Caco-2 (cell line): ENCODE measurements at regions not wholly inside any gene's neighbourhood (a gene's known extent, or its start where the extent isn't known, plus 50 kb on each side); places are given as distances from the start of the nearest gene placed in this dataset.

ENCODE experiments used
- BruUV-seq: library from RNA; stranded (reverse); fragments of 400-500 nt; replicated peaks from 2 replicates; lab custom pipeline; 2021; lab: Mats Ljungman, UMichigan
- CTCF ChIA-PET: fragments of 300-600 bp; sonication (Branson Sonifier 250); formaldehyde crosslinking; loops from one replicate; lab custom pipeline; 2022; ENCODE audit warnings: antibody characterized with exemption; lab: Charles Lee
- POLR2A ChIA-PET: fragments of 300-600 bp; sonication (Branson Sonifier 250); formaldehyde crosslinking; loops from one replicate; lab custom pipeline; 2022; ENCODE audit warnings: antibody characterized with exemption; lab: Charles Lee
- DNase-seq, 2 experiments: peaks; one replicate each; pipeline versions ENCODE4 v3.0.0 to v3.0.0-alpha.2; 2020 to 2022
- H3K27me3 ChIP-seq: replicated peaks from 2 replicates; pipeline ENCODE4 v1.6.0; 2011; ENCODE audit warnings: low read length; ENCODE audit not compliant: control insufficient read depth, insufficient read depth
- H3K36me3 ChIP-seq: 2 replicates; pipeline ENCODE4 v1.5.1; 2011; ENCODE audit warnings: low read length; ENCODE audit not compliant: control insufficient read depth, insufficient read depth
- H3K4me1 ChIP-seq: fragments of 250-450 bp; sonication (Bioruptor Pico); 2 replicates; pipeline ENCODE4 v1.5.1; 2020; ENCODE audit warnings: mild to moderate bottlenecking
- H3K4me3 ChIP-seq: 2 replicates; pipeline ENCODE4 v1.5.1; 2011; ENCODE audit warnings: low read depth, mild to moderate bottlenecking, control low read depth, low read length
- H3K9me3 ChIP-seq: fragments of 250-450 bp; sonication (Bioruptor Pico); 2 replicates; pipeline ENCODE4 v1.5.1; 2020; ENCODE audit warnings: mild to moderate bottlenecking, moderate library complexity
- H3K27ac Mint-ChIP-seq: one replicate; pipeline ENCODE4 v1.8.0; 2022; ENCODE audit warnings: mixed read lengths; ENCODE audit not compliant: unreplicated experiment
- H3K27me3 Mint-ChIP-seq: one replicate; pipeline ENCODE4 v1.8.0; 2022; ENCODE audit warnings: mixed read lengths; ENCODE audit not compliant: insufficient read depth, unreplicated experiment
- H3K36me3 Mint-ChIP-seq: one replicate; pipeline ENCODE4 v1.8.0; 2022; ENCODE audit warnings: mild to moderate bottlenecking, mixed read lengths; ENCODE audit not compliant: insufficient read depth, unreplicated experiment
- H3K4me1 Mint-ChIP-seq: one replicate; pipeline ENCODE4 v1.8.0; 2022; ENCODE audit warnings: low read depth, mixed read lengths; ENCODE audit not compliant: unreplicated experiment
- H3K4me3 Mint-ChIP-seq: one replicate; pipeline ENCODE4 v1.8.0; 2022; ENCODE audit warnings: mild to moderate bottlenecking, moderate library complexity, mixed read lengths; ENCODE audit not compliant: unreplicated experiment
- H3K9me3 Mint-ChIP-seq: one replicate; pipeline ENCODE4 v1.8.0; 2022; ENCODE audit warnings: mixed read lengths; ENCODE audit not compliant: unreplicated experiment
- intact Hi-C: fragments of 100-400 bp; cut with micrococcal nuclease; formaldehyde crosslinking; loops from one replicate; pipeline ENCODE4 v1.10.0; 2022; ENCODE audit not compliant: unreplicated experiment
- TF ChIP-seq, protein P1 (sequence below), 2 experiments: fragments of 200-600 bp in 1 of 2; IDR thresholded peaks; 1 replicate in 1 of 2; 2 replicates in 1 of 2; pipeline versions ENCODE4 v1.5.1 to v1.8.0; 2011 to 2022; ENCODE audit warnings: antibody characterized with exemption in 1 of 2, control low read depth in 1 of 2, inconsistent platforms in 1 of 2, low read depth in 1 of 2, low read length in 1 of 2, mild to moderate bottlenecking in 1 of 2, moderate library complexity in 1 of 2; ENCODE audit not compliant: insufficient read depth in 1 of 2, severe bottlenecking in 1 of 2, unreplicated experiment in 1 of 2

DNA sequence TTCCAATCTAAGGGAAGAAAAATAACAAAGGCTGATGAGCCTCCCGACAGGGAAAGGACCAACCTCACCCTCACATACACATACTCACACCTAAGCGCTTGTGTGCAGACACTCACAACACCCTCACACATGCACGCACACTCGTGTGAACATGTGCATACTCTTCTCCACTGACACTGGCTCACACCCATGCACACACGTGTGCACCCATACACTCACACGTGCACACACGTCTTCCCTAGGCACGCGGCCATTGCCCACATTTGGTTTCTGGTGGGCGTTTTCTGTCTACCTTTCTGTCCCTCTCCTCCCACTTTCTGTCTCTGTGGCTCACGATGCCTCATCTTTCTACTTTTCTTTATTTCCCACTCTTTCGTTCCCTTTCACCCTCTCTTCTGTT, 169.7 kb upstream of the MVB12B start:
- intact Hi-C loops, result no loop called here
- H3K4me1 ChIP-seq, result no peaks in the 10 kb centered on the region
- no peaks in the 10 kb centered on the region for H3K36me3 ChIP-seq
- TF ChIP-seq, protein P1, sequence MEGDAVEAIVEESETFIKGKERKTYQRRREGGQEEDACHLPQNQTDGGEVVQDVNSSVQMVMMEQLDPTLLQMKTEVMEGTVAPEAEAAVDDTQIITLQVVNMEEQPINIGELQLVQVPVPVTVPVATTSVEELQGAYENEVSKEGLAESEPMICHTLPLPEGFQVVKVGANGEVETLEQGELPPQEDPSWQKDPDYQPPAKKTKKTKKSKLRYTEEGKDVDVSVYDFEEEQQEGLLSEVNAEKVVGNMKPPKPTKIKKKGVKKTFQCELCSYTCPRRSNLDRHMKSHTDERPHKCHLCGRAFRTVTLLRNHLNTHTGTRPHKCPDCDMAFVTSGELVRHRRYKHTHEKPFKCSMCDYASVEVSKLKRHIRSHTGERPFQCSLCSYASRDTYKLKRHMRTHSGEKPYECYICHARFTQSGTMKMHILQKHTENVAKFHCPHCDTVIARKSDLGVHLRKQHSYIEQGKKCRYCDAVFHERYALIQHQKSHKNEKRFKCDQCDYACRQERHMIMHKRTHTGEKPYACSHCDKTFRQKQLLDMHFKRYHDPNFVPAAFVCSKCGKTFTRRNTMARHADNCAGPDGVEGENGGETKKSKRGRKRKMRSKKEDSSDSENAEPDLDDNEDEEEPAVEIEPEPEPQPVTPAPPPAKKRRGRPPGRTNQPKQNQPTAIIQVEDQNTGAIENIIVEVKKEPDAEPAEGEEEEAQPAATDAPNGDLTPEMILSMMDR (IDR thresholded peaks at IDR 0.05; ENCODE audit: insufficient read depth in 1 of 2, low read depth in 1 of 2, low read length in 1 of 2, severe bottlenecking in 1 of 2, unreplicated experiment in 1 of 2), result no peak
- Mint-ChIP-seq H3K9me3 (no peaks in the 10 kb centered on the region), H3K4me1 (no peaks in the 10 kb centered on the region), H3K36me3 (no peaks in the 10 kb centered on the region), H3K27me3 (no peaks in the 10 kb centered on the region), H3K27ac (no peak overlapping the region), H3K4me3 (no peak overlapping the region)
- ChIA-PET POLR2A (no interaction called here), CTCF (no interaction called here)
- no peaks in the 10 kb centered on the region for H3K9me3 ChIP-seq
- no peaks in the 10 kb centered on the region for H3K27me3 ChIP-seq
- DNase-seq, result no peak
- no peak overlapping the region for H3K4me3 ChIP-seq
- BruUV-seq, result no TSS peak

DNA sequence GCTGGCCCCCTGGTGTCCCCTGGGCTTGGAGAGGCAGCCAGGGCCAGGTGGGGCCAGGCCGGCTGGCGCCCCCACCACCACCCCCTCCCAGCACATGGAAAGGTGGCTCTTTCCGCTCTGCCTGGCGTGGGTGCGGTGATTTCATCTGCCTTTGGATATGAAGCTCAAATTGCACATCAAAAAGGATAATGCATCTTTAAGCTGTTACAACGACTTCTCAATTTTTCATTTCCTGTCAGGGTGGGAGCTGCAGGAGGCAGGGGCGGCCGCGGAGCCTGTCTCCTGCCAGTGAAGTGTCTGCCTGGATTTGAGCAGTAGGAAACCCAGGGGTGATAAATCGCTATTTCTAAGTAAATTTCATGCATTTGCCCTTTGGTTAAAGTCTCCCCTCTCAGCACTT, 169.2 kb upstream of the MVB12B start:
- intact Hi-C loops, result no loop called here
- no peak overlapping the region for H3K27ac Mint-ChIP-seq

DNA sequence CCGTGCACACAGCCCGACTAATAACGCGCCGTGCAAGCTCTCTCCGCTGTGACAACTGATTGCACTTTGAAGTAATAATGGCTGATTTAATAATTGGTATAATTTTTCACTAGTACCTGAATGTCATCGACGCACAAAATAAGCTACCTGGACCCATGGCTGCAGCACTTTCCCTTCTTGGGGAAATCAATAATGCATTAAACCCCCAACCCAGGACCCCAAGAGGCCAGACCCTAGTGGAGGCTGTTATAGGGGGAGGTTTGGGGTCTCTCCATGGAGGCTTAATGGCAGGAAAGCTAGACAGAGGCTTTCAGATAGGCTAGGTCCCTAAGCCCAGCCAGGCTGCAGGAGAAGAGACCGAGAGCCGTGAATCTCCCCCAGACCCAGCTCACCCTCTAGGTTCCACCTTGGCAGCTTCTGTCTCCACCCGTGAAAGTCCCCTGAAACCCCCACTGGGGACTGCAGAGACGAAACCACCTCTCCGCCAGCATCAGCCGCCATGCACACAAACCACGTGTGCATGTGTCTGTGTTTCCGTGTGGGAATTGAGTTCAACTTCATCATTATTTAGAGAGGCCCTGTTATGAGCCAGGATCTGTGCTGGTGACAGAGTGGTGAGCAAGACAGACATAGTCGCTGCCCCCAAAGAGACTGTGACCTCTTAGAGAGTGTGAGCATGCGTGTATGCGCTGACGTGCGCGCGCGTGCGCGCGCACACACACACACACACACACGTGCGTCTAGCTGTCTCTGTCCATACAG, 168.6 kb upstream of the MVB12B start:
- Mint-ChIP-seq H3K27ac (no peak overlapping the region), H3K9me3 (no peaks in the 10 kb centered on the region), H3K4me3 (no peak overlapping the region), H3K36me3 (no peaks in the 10 kb centered on the region), H3K27me3 (no peaks in the 10 kb centered on the region), H3K4me1 (no peaks in the 10 kb centered on the region)
- H3K36me3 ChIP-seq, result no peaks in the 10 kb centered on the region
- no peaks in the 10 kb centered on the region for H3K4me1 ChIP-seq
- no peaks in the 10 kb centered on the region for H3K27me3 ChIP-seq
- no peak overlapping the region for H3K4me3 ChIP-seq
- TF ChIP-seq, protein P1 (IDR thresholded peaks at IDR 0.05; ENCODE audit: insufficient read depth in 1 of 2, low read depth in 1 of 2, low read length in 1 of 2, severe bottlenecking in 1 of 2, unreplicated experiment in 1 of 2), result no peak
- no peak for DNase-seq
- ChIA-PET POLR2A (no interaction called here), CTCF (interaction anchor here (0.6 to 1.3 kb wide), 2 partner anchors 11 to 295 kb away, joined by 3 to 4 read pairs; no protein-coding TSS in a partner anchor)
- intact Hi-C loops, result no loop called here
- no peaks in the 10 kb centered on the region for H3K9me3 ChIP-seq
- no TSS peak for BruUV-seq

More for the DNA sequence above, 169.2 kb upstream of the MVB12B start:
- no peaks in the 10 kb centered on the region for H3K9me3 Mint-ChIP-seq
- no peaks in the 10 kb centered on the region for H3K4me1 Mint-ChIP-seq
- no peak overlapping the region for H3K4me3 ChIP-seq
- ChIA-PET CTCF (interaction anchor here (1.3 kb wide), 1 partner anchor 10 kb away, joined by 4 read pairs; no protein-coding TSS in a partner anchor), POLR2A (no interaction called here)
- H3K27me3 ChIP-seq, result no peaks in the 10 kb centered on the region
- no peaks in the 10 kb centered on the region for H3K36me3 ChIP-seq
- no peaks in the 10 kb centered on the region for H3K27me3 Mint-ChIP-seq
- no peaks in the 10 kb centered on the region for H3K4me1 ChIP-seq
- H3K36me3 Mint-ChIP-seq, result no peaks in the 10 kb centered on the region
- H3K4me3 Mint-ChIP-seq, result no peak overlapping the region
- TF ChIP-seq, protein P1 (IDR thresholded peaks at IDR 0.05; ENCODE audit: insufficient read depth in 1 of 2, low read depth in 1 of 2, low read length in 1 of 2, severe bottlenecking in 1 of 2, unreplicated experiment in 1 of 2), result no peak
- BruUV-seq, result no TSS peak
- DNase-seq, result no peak
- H3K9me3 ChIP-seq, result no peaks in the 10 kb centered on the region
